Stomach (tissue), 8 donors: ENCODE measurements at regions not wholly inside any gene's neighbourhood (a gene's known extent, or its start where the extent isn't known, plus 50 kb on each side); places are given as distances from the start of the nearest gene placed in this dataset.

Experiments used
- DNase-seq, 2 donors: peaks; one replicate each; pipeline versions ENCODE4 v3.0.0 to v3.0.0-alpha.2; 2013 to 2019
- H3K27ac ChIP-seq, 5 donors: fragments of 200-600 bp in 4 of 5; sonication (generic) in 4 of 5; one replicate each; pipeline ENCODE4 v1.5.1; 2013 to 2019; ENCODE audit warnings: mild to moderate bottlenecking in 1 of 5, moderate library complexity in 1 of 5
- H3K27me3 ChIP-seq, 3 donors: fragments of 200-600 bp; sonication (generic); one replicate each; pipeline ENCODE4 v1.5.1; 2017 to 2019; ENCODE audit warnings: mixed run types in 1 of 3
- H3K36me3 ChIP-seq, 4 donors: fragments of 200-600 bp; sonication (generic); 1 replicate in 3 of 4; 2 replicates in 1 of 4; pipeline ENCODE4 v1.5.1; 2016 to 2019
- H3K4me1 ChIP-seq, 4 donors: fragments of 200-600 bp; sonication (generic); one replicate each; pipeline ENCODE4 v1.5.1; 2016 to 2019
- H3K4me3 ChIP-seq, 4 donors: fragments of 200-600 bp; sonication (generic) in 3 of 4; one replicate each; pipeline ENCODE4 v1.5.1; 2016 to 2019; ENCODE audit warnings: mild to moderate bottlenecking in 1 of 4
- H3K9me3 ChIP-seq, 4 donors: fragments of 200-600 bp; sonication (generic); one replicate each; pipeline ENCODE4 v1.5.1; 2016 to 2019
- CTCF ChIP-seq, 7 experiments: fragments of 450-650 bp in 4 of 7; fragments of 200-600 bp in 3 of 7; sonication (generic) in 3 of 7; IDR thresholded peaks; one replicate each; pipeline ENCODE4 v1.5.1; 2016 to 2019; ENCODE audit warnings: antibody characterized with exemption in 7 of 7, control low read depth in 2 of 7, mild to moderate bottlenecking in 1 of 7
- EP300 ChIP-seq: sonication (generic); formaldehyde crosslinking; IDR thresholded peaks from one replicate; pipeline ENCODE4 v1.6.1; 2017; ENCODE audit warnings: antibody characterized with exemption
- POLR2A ChIP-seq, 4 donors: fragments of 450-650 bp; IDR thresholded peaks; one replicate each; pipeline ENCODE4 v1.6.1; 2016; ENCODE audit warnings: antibody characterized with exemption in 4 of 4, control low read depth in 2 of 4, mild to moderate bottlenecking in 1 of 4, moderate library complexity in 1 of 4
- POLR2AphosphoS5 ChIP-seq, 3 donors: sonication (generic); formaldehyde crosslinking; IDR thresholded peaks; one replicate each; pipeline ENCODE4 v1.6.1; 2016; ENCODE audit warnings: antibody characterized with exemption in 3 of 3
- WGBS, 5 donors: extraction: QIAGEN DNeasy Blood & Tissue Kit in 3 of 5; methylation state at CpG; one replicate each; pipeline versions ENCODE4 v1.1.5 to v1.1.7; 2013 to 2018; 5-methylcytosine and 5-hydroxymethylcytosine counted together
- intact Hi-C: fragments of 100-400 bp; cut with DNase I; formaldehyde crosslinking; loops from one replicate; pipeline ENCODE4 v1.15.1; 2023; ENCODE audit warnings: low total_unique reads
- donor health status: healthy with polysubstance abuse.
- donor health status: Bipolar disorder and iron deficiency.
- donor health status: healthy.

- H3K27ac ChIP-seq: no peak overlapping the region
- no peaks in the 10 kb centered on the region for H3K27me3 ChIP-seq
- no peaks in the 10 kb centered on the region for H3K36me3 ChIP-seq
- intact Hi-C loops: no loop called here
- H3K4me1 ChIP-seq: no peaks in the 10 kb centered on the region
- no peak overlapping the region for H3K4me3 ChIP-seq
- H3K9me3 ChIP-seq: no peaks in the 10 kb centered on the region
- DNase-seq: no peak
- TF ChIP-seq EP300: no peak
- no peak for TF ChIP-seq CTCF (IDR thresholded peaks at IDR 0.05)
- no peak for TF ChIP-seq POLR2A (IDR thresholded peaks at IDR 0.05)
- TF ChIP-seq POLR2AphosphoS5 (IDR thresholded peaks at IDR 0.05): no peak
- WGBS, 5 donors: 52 to 75% (median 65%) methylated on average over 1 of the region's 1 CpG
These were observed 212.9 kb upstream of the FAR2 start for GRCh38 chr12:28936221-28936620.

GRCh38 chr12:28936711-28937110 is 212.4 kb upstream of the FAR2 start:
- intact Hi-C loops: no loop called here
- TF ChIP-seq POLR2A (IDR thresholded peaks at IDR 0.05): no peak
- TF ChIP-seq EP300: no peak
- TF ChIP-seq POLR2AphosphoS5 (IDR thresholded peaks at IDR 0.05): no peak
- no peak for TF ChIP-seq CTCF (IDR thresholded peaks at IDR 0.05)
- H3K4me3 ChIP-seq: no peak overlapping the region
- H3K27ac ChIP-seq: no peak overlapping the region
- WGBS, 5 donors: 48 to 87% (median 68%) methylated on average over 2 to 3 of the region's 3 CpGs
- no peaks in the 10 kb centered on the region for H3K9me3 ChIP-seq
- DNase-seq: no peak
- no peaks in the 10 kb centered on the region for H3K4me1 ChIP-seq
- no peaks in the 10 kb centered on the region for H3K27me3 ChIP-seq
- H3K36me3 ChIP-seq: no peaks in the 10 kb centered on the region

- 65 to 80% (median 68%) methylated on average over 3 of the region's 3 CpGs for WGBS, 5 donors
- Histone ChIP-seq H3K36me3 (no peaks in the 10 kb centered on the region), H3K4me1 (no peaks in the 10 kb centered on the region), H3K9me3 (no peaks in the 10 kb centered on the region), H3K27ac (no peak overlapping the region), H3K4me3 (no peak overlapping the region), H3K27me3 (no peaks in the 10 kb centered on the region)
- intact Hi-C loops: no loop called here
- TF ChIP-seq EP300: no peak
- no peak for TF ChIP-seq POLR2A (IDR thresholded peaks at IDR 0.05)
- TF ChIP-seq CTCF (IDR thresholded peaks at IDR 0.05): no peak
- no peak for DNase-seq
These were observed 211.9 kb upstream of the FAR2 start for GRCh38 chr12:28937196-28937595.

GRCh38 chr12:28938056-28938455 is 211.0 kb upstream of the FAR2 start:
- no peak overlapping the region for H3K4me3 ChIP-seq
- intact Hi-C loops: no loop called here
- no peak overlapping the region for H3K27ac ChIP-seq
- WGBS, 5 donors: 85 to 92% (median 91%) methylated on average over 5 of the region's 5 CpGs
- H3K9me3 ChIP-seq: no peaks in the 10 kb centered on the region
- TF ChIP-seq EP300: no peak
- TF ChIP-seq POLR2A (IDR thresholded peaks at IDR 0.05): no peak
- TF ChIP-seq POLR2AphosphoS5 (IDR thresholded peaks at IDR 0.05): no peak
- TF ChIP-seq CTCF (IDR thresholded peaks at IDR 0.05): no peak
- H3K27me3 ChIP-seq: no peaks in the 10 kb centered on the region
- DNase-seq: no peak
- H3K4me1 ChIP-seq: no peaks in the 10 kb centered on the region
- no peaks in the 10 kb centered on the region for H3K36me3 ChIP-seq
